Glomerular visceral epithelial cell (primary cell): ENCODE measurements at regions not wholly inside any gene's neighbourhood (a gene's known extent, or its start where the extent isn't known, plus 50 kb on each side); places are given as distances from the start of the nearest gene placed in this dataset.

ENCODE experiments used
- DNase-seq: peaks from one replicate; pipeline ENCODE4 v3.0.0-alpha.2; 2016; ENCODE audit errors: extremely low spot score

GRCh38 chr3:193929921-193930646 is 205.9 kb upstream of the HES1 start:
- DNase-seq: no peak

- no peak for DNase-seq
These were observed 203.8 kb upstream of the HES1 start for GRCh38 chr3:193932136-193932535.

- DNase-seq: no peak
These were observed 203.4 kb upstream of the HES1 start for GRCh38 chr3:193932576-193932975.

- DNase-seq: no peak
These were observed 202.5 kb upstream of the HES1 start for GRCh38 chr3:193933451-193933850.

- DNase-seq: no peak
These were observed 200.0 kb upstream of the HES1 start for GRCh38 chr3:193935916-193936315.

- no peak for DNase-seq
These were observed 197.3 kb upstream of the HES1 start for GRCh38 chr3:193938613-193939012.

- no peak for DNase-seq
These were observed 196.4 kb upstream of the HES1 start for GRCh38 chr3:193939527-193939926.

GRCh38 chr3:193940526-193940925 is 195.4 kb upstream of the HES1 start:
- no peak for DNase-seq

GRCh38 chr3:193941486-193941885 is 194.5 kb upstream of the HES1 start:
- no peak for DNase-seq

GRCh38 chr3:193942516-193943055 is 193.4 kb upstream of the HES1 start:
- no peak for DNase-seq

GRCh38 chr3:193943200-193943599 is 192.7 kb upstream of the HES1 start:
- no peak for DNase-seq

GRCh38 chr3:193943851-193944517 is 192.0 kb upstream of the HES1 start:
- no peak for DNase-seq

- no peak for DNase-seq
These were observed 191.4 kb upstream of the HES1 start for GRCh38 chr3:193944518-193944884.

GRCh38 chr3:193945143-193945542 is 190.8 kb upstream of the HES1 start:
- no peak for DNase-seq

- DNase-seq: no peak
These were observed 189.0 kb upstream of the HES1 start for GRCh38 chr3:193946945-193947344.

- no peak for DNase-seq
These were observed 188.4 kb upstream of the HES1 start for GRCh38 chr3:193947596-193947995.

GRCh38 chr3:193948459-193948858 is 187.5 kb upstream of the HES1 start:
- DNase-seq: no peak

GRCh38 chr3:193951859-193952258 is 184.1 kb upstream of the HES1 start:
- no peak for DNase-seq

- no peak for DNase-seq
These were observed 181.2 kb upstream of the HES1 start for GRCh38 chr3:193954752-193955151.

- DNase-seq: no peak
These were observed 180.2 kb upstream of the HES1 start for GRCh38 chr3:193955719-193956118.

- DNase-seq: no peak
These were observed 176.1 kb upstream of the HES1 start for GRCh38 chr3:193959861-193960260.

- no peak for DNase-seq
These were observed 175.3 kb upstream of the HES1 start for GRCh38 chr3:193960487-193961274.
